Stromal cell of bone marrow (primary cell): ENCODE measurements at regions not wholly inside any gene's neighbourhood (a gene's known extent, or its start where the extent isn't known, plus 50 kb on each side); places are given as distances from the start of the nearest gene placed in this dataset.

Source experiments
- DNase-seq: peaks from one replicate; pipeline ENCODE4 v3.0.0-alpha.2; 2012; ENCODE audit warnings: low read depth

DNA sequence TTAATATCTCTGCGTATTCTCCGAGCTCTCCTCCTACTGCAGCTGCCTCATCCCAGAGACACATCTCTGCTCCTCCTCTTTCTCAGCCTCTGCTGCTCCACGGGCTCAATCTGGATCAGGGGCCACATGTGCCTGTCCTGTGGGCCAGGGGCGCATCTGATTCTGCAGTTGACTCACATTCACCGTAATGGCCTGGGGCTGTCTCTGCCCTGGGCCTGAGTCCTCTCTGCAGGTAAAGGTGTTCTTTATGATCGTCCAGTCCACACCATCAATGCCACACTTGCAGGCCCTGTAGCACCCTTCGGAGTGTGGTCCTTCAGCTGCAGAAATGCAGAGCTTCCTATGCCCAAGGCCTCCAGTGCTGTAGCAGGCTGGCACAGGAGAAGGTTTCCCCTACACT, 154.5 kb downstream of the OAT start:
- no peak for DNase-seq

DNA sequence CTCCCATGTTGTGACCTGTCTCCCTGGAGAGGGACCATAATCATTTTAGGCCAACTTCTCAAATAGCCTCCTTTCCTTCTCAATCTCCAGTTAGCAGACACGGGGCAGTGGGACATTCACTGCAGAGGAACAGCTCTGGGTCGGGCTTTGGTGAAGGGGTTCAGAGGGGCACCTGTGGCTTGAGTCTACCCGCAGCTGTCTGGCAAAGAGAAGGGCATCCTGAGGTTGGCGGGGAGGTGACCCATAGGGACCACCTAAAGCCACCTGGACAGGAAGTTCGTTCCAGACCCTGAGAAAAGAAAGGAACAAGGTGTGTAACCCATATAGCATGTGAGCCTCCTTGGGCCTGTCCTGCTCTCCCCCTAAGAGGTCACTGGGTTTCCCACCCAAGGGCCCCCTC, 155.0 kb downstream of the OAT start:
- DNase-seq: no peak

DNA sequence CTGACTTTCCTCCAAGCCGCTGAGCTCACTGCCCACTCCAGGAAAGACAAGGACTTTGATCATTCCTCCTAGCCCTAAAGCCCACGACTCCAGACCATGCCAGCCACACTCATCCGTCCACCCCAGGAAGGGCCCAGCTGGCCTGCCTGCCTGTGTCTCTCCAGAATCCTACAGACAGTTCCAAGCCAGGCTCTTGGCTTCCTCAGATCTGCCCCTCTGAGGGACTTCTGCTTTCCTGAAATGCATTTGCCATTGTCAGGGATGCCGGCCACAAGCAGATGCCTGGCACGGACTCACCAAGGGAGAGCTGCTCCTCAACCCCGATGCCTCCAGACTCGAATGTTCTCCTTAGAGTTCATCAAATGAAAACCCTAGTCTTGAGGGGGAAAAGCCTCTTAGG, 155.8 kb downstream of the OAT start:
- no peak for DNase-seq

DNA sequence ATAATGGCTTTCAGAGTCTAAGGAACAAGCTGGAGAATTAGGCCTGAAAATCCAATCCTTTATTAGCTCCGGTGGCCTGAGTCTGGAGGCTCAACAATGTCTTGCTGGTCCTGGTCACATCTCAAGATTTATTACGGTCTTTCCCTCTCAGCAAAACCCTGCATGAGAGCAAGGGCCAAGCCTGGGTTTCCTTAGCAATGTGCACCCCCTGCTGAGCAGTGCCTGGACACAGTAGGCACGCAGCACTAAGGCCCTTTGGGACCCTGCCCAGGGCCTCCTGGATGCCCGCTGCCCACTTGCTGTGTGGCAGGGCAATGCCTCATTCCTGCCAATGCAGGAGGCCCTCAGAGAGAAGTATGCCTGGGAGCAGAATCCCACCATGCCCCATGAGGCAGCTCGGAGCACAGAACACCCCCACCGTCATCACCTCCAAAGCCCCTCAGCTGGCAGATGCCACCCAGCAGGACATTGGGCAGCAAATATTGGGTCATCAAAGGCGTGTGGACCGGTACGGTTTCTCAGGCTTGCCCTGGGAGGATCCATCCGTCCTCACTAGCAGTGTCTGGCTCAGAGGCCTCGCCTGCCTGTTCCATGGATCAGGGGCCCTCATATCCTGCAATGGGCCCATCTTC, 156.4 kb downstream of the OAT start:
- DNase-seq: no peak

DNA sequence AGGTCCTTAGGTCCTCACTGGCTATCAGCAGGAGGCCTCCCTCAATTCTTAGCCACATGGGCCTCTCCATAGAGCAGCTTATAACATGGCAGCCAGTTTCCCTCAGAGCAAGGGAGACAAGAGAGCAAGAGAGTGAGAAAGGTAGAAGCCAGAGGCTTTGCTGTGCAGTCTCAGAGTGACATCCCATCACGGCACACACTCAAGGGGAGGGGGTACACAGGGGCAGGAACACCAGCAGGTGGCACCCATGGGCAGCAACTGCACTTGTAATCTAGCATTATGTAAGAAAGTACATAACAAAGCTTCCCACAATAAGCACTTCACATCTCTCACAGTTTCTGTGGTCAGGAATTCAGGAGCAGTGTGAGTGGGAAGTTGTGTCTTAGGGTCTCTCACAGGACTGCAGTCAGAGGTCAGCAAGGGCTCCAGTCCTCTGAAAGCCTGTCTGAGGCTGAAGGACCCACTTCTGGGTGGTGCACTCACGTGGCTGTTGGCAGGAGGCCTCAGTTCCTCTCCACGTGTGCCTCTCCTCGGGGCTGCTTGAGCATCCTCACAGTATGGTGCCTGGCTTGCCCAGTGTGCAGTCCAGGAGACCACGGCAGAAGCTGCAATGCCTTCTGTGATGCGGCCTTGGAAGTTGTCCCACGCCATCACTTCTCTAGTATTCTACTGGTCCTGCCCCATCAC, 159.4 kb downstream of the OAT start:
- no peak for DNase-seq

DNA sequence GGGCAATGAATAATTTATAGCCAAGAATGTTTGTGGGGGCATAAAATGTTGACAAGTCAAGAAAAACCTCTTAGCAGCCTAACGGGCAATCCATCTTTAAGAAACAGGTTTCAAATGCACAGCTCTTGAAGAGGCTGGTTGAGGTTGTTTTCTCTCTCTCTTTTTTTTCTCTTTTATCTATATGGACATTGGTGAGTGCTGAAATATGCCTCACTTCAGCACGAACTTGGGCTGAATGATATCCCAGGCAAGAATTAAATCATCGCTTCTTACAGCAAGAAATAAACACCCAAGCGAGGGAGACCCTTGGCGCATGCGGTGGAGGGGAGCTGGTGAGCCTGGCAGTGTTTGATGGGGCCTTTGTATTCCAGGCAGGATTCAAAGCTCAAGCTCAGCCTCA, 160.9 kb downstream of the OAT start:
- DNase-seq: no peak

DNA sequence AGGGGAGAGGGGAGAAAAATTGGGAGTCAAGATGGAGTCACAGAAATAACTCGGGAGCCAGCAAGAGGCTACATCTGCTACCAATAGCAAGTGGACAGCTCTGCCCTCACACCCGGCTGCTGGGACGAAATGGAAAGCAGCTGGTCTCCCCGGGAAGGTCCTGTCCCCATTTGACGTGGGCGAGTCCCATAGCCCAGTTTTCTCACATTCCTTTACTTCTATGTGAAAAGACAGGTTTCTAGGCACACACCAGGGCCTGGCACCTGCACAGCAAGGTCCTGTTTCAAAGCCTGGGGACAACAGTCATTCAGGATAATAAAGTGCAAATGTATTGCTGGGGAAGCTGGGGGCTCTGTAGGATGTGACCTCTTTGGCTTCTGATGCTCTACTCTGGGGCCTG, 162.6 kb downstream of the OAT start:
- DNase-seq: no peak

DNA sequence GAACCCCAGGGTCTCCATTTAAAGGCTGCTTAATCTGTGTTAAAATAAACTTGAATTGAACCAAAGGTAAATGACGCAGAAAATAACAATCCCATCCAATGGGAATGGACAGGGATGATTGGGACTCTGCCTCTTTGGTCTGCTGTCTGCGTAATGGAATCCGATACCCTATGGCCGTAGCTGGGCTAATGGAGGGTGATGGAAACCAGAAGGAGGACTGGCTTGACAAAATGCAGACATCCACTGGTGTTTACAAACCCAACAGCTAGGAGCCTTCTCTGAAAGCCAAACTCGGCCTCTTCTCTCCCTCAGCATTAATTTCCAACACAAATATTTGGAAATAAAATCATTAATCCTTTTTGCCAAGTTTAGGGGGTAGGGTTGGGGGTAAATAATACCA, 162.2 kb upstream of the CHST15 start:
- DNase-seq: no peak

DNA sequence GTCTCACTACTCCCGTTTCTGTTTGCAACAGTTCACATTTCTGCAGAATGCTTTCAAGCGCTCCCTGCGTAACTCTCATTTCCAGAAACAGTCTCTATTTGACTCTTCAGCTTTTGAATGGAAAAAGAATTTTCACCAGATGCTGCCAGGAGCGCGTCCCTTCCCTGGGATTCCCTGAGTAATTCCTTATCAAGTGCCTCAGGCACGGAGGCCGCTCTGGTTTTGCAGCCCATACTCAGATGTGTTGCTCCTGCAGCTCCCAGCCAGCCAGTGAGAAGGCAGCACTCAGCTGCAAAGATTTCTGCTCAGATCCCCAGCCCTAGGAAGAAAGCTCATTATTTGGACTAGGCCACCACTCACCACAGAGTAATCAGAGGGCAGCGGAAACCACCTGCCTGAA, 161.1 kb upstream of the CHST15 start:
- no peak for DNase-seq

DNA sequence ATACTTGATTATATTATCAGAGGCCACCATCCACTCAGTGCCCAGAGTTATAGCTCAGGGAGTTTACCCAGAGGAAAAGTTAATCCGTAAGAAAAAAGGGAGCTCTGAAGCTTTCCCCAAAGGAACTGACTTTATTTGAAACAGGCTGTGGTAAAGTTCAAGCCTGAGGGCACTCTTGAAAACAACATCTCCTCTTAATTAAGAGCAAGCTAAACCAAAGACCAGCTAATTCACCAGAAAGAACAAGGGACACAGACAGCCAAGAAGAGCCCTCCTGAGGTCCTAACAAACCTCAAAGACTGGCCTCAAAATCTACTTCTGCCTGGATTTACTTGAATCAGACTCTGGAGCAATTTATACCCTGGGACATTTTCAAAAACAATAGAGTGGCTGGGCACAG, 159.6 kb upstream of the CHST15 start:
- no peak for DNase-seq

DNA sequence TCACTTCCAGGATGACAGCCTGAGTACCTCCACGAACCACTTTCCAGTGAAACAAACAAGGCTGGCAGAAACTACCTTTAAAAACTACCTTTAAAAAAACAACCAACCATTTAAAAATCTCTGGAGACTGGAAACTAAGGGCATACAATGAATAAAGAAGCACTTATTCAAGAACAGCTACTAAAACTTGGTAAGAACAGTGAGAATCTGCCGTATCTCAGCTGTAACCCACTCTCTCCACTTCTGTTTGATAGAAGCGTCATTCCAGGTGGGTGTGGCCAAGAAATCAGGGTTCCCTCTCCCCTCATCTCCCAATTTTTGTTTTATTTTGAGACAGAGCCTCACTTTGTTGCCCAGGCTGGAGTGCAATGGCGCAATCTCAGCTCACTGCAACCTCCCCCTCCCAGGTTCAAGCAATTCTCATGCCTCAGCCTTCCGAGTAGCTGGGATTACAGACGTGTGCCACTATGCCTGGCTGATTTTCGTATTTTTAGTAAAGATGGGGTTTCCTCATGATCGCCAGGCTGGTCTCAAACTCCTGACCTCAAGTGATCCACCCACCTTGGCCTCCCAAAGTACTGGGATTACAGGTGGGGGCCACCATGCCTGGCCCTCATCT, 158.8 kb upstream of the CHST15 start:
- no peak for DNase-seq

DNA sequence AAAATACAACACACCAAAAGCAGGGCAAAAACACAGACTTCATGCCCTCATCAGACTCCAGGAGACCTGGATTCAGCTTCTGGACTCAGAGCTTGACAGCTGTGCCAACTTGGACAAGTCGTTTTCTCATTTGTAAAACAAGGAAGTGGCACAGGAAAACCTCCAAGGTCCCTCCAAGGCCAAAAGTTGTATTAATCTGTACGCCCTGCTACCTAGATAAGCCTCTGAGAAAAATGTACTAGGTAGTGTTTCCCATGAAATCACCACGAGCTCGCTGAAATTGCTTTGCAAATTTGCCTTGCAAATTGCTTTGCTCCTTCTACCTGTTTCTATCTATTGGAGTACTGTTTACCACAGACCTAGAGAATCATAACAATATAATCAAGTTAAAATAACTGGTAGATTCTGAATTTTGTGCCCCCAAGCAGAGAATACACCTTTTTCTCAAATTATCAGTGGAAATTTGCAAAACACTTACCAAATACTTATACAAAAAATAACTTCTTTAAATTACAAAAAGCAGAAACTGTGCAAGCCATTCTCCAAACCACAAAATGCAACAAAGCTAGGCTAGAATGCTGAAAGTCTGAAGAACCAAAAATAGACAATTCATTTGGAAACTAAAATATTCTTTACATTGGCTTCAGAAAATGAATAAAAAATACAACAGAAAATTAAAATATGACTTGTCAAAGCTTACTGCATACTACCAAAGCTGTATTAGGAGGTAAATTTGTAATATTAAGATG, 158.1 kb upstream of the CHST15 start:
- DNase-seq: no peak

DNA sequence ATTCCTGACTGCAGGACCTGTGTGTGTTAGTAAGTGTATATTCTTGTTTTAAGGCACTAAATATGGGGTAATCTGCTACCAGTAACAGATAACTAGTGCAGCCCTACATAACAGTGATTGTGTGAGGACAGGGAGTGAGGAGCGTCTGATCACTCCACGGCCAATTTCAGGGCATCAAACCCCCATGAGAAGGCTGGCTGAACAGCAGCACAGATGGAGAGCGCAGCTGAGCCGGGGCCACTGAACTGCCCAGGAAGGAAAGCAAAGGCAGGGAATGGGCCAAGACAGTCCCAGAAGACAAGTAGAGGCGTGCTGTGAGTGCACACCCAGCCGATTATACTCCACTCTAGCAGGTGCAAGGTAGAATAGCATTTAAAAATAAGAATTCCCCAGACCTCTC, 157.1 kb upstream of the CHST15 start:
- DNase-seq: no peak

DNA sequence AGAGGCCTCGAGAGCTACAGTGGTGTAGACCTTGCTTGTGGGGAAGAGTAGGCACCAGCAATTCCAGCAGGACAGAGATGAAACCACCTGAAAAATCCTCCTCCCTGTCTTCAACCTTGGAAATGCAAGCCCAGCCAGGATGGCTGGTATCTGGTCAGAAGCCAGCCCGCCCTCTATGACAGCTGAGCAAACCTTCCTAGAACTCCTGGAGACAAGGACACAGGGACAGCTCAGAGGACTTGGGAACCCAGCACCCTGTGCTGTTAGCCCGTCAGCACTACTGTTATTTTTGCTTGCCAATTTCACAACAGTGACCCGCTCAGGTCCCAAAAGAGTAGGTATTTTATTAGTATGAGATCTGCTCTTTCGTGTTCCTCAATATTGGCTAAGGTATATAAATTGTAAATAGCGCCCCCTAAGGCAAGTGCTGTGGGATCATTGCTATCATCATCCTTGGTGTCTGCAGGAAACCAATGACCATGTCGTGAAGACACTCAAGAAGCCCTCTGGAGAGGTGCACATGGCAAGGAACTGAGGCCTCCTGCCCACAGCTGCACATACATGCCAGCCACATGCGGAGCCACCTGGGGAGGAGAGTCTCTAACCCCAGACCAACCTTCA, 156.5 kb upstream of the CHST15 start:
- no peak for DNase-seq

DNA sequence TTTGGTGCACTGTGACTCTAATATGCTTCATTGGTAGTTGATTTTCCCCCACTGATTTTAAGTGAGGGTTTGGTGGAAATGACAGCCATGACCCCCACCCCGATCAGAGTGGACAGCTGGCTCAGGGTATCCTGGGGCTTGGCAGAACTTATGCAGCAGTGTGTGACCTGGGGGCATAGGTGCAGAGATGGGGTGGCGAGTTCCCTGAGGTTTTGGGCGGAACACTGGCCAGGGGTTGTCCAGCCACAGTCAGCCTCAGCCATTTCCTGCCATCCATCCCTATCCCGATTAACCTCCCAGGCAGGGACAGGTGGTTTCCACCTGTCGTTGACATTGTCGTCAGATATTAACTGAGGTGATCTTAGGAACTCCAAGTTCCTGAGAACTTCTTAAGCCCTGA, 155.8 kb upstream of the CHST15 start:
- DNase-seq: no peak

DNA sequence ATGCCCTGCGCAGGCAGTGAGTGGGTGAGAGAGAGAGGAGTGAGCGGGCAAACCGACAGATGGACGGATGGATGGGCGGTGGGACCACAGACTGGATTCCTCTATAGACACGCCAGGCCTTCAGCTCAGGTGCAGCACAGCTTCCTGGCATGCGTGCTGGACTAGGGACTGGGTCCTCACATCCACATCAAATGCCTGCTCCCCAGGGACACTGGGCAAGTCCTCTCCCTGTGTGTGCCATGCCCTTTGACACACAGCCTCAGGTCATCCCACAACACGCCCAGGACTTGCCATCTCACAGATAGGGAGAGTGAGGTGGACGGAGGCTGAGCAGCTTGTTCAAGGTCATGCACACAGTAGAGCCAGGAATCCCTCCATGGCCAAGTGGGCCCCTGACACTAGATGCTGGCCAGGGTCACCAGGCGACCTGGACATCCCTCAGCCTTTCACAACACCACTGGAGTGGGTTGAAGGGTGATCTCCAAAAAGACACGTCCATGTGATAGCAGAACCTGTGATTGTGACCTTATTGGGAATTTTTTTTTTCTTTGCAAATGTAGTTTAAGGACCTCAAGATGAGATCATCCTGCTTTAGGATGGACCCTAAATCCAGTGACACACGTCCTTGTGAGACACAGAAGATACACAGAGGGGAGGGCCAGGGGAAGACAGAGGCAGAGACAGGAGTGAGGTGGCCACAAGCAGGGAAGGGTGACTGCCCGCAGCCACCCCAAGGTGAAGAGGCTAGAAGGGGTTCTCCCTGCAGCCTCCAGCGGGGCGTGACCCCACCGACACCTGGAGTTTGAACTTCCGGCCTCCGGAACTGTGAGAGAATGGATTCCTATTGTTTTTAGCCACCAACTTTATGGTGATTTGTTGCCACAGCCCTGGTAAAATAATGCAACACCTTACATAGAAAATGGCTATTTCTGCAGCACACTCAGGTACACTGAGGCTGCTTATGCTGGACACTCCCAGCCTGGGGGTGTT, 155.0 kb upstream of the CHST15 start:
- no peak for DNase-seq

DNA sequence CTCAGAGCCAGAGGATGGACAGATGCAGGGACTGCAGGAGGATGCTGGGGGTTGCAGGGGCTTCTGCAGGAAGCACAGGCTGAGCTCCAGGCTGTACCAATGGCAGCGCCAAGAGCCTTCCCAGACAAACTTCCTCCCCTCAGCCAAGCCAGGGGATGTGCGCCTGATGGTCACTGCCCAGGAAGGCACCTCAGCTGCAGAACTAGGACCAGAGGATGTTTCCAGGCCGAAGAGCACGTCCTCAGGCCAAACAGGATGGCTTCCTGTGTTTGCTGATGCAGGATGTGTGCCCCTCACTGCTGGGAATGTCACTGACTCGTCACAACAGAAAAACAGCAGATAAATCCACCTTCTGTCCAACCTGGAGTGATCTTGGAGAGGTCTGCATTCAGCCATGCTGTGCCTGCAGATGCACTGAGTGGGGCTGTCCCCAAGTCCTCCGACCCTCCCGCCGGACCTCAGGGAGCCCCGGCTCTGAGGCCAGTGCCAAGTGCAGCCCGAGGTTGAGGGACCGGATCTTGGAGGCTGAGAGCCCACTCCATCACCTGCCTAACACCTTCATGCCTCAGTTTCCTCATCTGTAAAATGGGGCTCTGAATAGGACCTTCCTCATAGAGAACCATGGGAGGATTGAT, 152.5 kb upstream of the CHST15 start:
- DNase-seq: no peak

DNA sequence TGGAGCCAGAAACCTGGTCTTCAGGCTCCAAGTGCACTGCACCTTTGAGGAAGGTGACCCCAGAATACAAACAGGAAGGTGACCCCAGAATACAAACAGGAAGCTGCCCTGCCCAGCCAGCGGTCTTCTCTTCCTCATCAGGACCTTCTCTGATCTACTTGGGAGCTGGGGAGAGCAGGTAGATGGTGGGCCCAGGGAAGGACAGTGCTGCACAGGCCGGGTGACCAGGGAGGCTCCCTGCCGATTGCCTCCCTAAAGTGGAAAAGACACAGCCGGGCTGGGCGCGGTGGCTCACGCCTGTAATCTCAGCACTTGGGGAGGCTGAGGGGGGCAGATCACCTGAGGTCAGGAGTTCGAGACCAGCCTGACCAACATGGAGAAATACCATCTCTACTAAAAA, 151.8 kb upstream of the CHST15 start:
- DNase-seq: no peak

DNA sequence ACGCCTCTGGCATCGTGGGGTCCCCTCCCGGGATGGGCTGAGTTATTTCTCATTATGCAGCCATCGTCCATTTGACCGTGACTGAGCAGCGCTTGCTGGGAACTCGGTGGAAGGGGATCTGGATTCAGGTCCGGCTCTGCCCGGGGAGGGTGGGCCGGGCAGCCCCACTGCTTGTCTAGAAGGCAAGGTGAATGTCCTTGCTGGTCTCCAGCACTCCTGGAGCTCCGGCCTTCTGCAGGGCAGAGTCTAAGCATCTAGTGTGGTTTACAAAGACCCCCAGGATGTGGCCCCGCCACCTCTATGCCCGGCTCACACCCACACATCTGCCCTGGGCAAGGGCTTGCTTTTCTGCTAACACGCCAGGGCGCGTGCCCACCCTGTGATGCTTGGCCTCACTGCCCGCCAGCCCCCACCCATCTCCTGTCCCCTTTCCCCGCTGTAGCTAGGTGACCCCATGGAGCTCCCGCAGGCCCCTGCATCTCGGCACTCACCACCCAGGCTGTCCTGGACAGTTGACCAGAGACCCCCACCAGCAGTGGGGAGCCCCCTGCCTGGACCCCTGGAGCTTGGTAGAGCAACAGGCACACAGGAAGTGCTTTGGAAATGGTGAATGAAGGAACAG, 151.0 kb upstream of the CHST15 start:
- no peak for DNase-seq

DNA sequence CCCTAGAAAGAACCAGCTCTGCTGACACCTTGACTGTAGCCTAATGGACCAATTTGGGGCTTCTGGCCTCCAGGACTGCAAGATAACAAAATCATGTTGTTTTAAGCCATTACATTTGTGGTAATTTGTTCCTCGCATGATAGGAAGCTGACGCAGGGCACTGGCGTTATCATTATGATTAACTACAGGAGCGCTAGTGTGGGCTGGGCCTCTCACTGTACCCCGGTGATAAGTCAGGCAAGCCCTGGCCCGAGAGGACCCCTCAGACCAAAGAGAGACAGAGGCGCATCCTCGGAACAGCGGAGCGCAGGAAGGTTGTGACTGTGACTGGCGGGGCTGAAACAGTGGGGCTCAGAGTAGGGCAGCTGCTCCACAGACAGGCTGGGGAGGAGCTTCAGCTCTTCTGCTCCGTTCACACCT, 150.3 kb upstream of the CHST15 start:
- DNase-seq: no peak
